GM19372 (cell line): ENCODE measurements at regions not wholly inside any gene's neighbourhood (a gene's known extent, or its start where the extent isn't known, plus 50 kb on each side); places are given as distances from the start of the nearest gene placed in this dataset.
"Not testable (repeated sequence)": the region's sequence is repeated elsewhere in the genome, so short reads cannot be mapped to it uniquely, and the experiment has no call there.

Experiments used
- ATAC-seq: cut with Tn5 transposase; IDR thresholded peaks from one replicate; pipeline ENCODE4 v1.9.1; 2021; ENCODE audit warnings: mild to moderate bottlenecking, low read depth, moderate library complexity; ENCODE audit not compliant: unreplicated experiment

DNA sequence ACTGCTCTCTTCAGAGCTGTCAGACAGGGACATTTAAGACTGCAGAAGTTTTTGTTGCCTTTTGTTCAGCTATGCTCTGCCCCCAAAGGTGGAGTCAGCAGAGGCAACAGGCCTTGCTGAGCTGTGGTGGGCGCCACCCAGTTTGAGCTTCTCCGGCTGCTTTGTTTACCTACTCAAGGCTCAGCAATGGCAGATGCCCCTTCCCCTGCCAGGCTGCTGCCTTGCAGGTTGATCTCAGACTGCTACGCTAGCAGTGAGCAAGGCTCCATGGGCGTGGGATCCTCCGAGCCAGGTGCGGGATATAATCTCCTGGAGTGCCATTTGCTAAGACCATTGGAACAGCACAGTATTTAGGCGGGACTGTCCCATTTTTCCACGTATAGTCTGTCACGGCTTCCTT lies 371.4 kb upstream of the AMOT start:
- ATAC-seq, result no peak

DNA sequence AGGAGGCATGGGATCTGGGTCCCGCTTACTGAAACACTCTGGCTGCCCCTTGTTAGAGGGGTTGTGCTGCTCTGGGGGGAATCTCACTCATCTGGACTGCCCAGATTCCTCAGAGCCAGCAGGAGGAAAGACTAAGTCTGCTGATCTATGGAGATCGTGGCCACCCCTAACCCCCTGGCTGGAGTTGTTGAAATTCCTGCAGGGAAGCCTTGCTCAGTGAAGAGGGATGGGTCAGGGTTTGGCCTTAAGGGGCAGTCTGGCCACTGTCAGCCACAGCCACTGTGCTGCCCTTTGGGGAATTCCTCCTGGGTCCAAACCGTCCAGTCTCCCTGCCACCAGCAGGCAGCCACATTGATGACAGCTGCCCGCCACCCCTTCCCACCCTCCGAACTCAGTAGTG lies 362.0 kb upstream of the AMOT start:
- no peak for ATAC-seq

DNA sequence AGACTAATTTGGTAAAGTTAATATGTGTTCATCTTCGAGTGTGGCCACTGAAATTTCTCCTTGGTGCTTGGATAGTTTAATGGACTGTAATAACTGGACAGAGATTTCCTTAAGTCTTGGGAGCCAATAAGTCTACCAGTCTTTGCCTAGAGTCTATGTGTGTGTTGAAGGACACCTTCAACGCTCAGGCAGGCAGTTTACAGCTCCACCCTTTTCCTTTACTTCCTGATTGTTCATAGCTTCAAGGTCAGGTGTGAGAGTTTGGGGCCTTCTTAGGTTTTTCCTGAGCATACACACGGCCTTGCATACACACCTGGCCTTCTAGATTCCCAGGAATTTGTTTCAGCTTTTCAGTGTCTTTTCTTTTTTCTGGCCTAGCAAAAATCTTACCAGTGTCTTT lies 355.3 kb upstream of the AMOT start:
- no peak for ATAC-seq

DNA sequence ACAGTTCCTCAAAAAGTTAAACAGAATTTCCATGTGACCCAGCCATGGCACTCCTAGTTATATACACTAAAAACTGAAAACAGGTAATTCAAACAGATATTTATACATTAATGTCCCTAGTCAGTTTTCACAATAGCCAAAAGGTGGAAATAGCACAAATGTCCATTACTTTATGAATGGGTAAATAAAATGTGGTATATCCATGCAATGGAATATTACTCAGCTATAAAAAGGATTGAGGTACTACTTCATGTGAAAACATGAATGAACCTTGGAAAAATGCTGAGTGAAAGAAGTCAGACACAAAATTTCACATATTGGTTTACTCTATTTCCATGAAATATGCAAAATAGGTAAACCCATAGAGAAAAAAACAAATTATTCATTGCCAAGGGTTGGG lies 351.8 kb upstream of the AMOT start:
- ATAC-seq, result no peak

GRCh38 chrX:113157496-113157895 lies 316.9 kb upstream of the AMOT start:
- ATAC-seq, result no peak

DNA sequence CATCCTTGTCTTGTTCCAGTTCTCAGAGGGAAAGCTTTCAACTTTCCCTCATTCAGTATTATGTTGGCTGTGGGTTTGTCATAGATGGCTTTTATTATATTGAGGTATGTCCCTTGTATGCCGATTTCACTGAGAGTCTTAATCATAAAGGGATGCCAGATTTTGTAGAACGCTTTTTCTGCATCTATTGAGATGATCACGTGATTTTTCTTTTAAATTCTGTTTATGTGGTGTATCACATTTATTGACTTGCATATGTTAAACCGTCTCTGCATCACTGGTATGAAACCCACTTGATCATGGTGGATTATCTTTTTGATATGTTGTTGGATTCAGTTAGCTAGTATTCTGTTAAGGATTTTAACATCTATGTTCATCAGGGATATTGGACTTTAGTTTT lies 313.7 kb upstream of the AMOT start:
- ATAC-seq, result not testable (repeated sequence)

DNA sequence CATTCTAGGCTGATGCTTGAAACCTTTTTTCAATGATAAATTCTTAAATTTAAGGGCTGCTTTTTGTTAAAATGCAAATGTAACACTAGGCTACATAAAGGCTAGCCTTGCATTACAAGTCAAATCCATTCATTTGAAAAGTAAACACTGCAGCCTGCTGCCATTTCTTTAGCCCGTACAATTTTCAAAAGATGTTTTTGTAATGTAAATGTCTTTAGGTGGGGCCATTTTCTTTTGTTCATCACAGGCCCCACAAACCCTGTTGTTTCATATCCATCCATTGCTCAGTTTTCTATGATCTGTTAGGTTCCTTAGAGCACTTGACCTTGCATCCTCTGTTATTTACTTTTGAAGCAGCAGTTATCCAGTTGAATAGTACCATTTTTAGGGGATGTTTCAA lies 296.2 kb upstream of the AMOT start:
- no peak for ATAC-seq

DNA sequence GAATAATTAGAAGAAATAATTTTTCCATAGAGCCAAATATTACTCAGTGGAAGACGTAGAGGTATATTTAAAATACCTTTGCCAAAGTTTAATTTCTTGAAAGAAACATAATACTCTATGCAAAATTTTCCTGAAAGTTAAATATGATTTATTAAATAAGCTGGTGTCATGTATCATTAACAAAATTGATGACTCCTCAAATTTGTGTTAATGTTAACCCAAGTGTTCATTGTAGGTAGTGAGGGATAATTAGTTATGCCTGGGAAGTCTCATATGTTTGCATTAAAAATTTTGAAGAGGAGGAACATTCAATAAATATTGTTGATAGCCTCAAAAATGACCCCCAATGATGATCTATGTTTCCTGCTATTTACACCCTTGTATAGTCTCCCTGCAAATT lies 292.7 kb upstream of the AMOT start:
- ATAC-seq, result no peak

- ATAC-seq, result no peak
Measured at GRCh38 chrX:113124693-113125092, 284.1 kb upstream of the AMOT start.

GRCh38 chrX:113075521-113075920 lies 234.9 kb upstream of the AMOT start:
- no peak for ATAC-seq

GRCh38 chrX:113059714-113060113 lies 219.1 kb upstream of the AMOT start:
- no peak for ATAC-seq

DNA sequence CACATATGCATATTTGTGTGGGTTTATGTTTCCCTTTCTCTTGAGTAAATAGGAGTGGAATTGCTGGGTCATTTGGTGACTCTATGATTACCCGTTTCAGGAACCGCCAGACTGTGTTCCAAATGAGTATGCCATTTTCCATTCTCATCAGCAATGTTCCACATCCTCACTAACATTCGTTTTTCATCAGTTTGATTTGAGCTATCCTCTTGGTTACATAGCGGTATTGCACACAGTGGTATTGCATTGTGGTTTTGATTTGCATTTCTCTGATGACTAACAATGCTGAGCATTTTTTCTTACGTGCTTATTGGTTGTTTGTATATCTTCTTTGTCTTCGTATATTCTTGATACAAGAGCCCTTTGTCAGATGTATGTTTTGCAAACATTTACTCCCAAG lies 218.0 kb upstream of the AMOT start:
- ATAC-seq, result no peak

- no peak for ATAC-seq
Measured at GRCh38 chrX:113048896-113049295, 208.3 kb upstream of the AMOT start.

- ATAC-seq, result no peak
Measured at GRCh38 chrX:113048480-113048879, 207.8 kb upstream of the AMOT start.

DNA sequence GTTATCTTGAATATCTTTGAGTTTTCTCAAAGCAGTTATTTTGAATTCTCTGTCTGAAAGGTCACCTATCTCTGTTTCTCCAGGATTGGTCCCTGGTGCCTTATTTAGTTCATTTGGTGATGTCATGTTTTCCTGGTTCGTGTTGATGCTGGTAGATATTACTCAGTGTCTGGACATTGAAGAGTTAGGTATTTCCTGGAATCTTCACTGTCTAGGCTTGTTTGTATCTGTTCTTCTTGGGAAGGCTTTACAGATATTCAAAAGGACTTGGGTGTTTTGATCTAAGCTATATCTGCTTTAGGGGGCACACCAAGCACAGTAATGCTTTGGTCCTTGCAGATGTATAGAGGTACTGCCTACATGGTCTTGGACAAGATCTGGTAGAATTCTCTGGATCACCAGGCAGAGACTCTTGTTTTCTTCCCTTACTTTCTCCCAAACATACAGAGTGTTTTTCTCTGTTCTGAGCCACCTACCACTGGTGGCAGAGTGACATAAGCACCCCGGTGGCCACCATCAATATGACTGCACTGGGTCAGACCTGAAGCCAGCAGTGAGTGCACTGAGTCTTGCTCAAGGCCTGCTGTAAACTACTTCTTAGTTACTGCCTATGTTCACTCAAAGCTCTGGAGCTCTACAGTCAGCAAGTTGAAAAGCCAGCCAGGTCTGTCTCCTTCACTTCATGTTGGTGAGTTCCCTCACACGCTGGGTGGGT lies 193.5 kb upstream of the AMOT start:
- no peak for ATAC-seq

- ATAC-seq, result no peak
Measured at GRCh38 chrX:113019958-113020357, 179.3 kb upstream of the AMOT start.

- no peak for ATAC-seq
Measured at GRCh38 chrX:113009837-113010236, 169.2 kb upstream of the AMOT start.

DNA sequence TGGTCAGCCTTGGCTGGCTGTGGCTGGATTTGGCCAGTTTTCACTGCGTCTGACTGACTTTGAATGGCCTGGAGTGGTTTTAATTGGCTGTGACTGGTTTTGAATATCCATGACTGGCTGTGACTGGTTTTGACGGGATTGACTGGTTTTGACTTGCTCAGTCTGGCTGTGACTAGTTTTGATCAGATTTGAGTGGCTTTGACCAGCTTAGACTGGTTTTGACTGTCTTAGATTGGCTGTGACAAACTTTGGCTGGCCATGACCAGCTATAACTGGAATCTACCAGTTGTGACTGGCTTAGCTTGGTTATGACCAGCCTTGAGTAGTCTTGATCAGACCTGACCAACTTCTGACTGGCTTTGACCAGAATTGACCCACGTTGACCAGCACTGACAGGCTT lies 168.4 kb upstream of the AMOT start:
- no peak for ATAC-seq

- ATAC-seq, result no peak
Measured at GRCh38 chrX:113001836-113002235, 161.2 kb upstream of the AMOT start.

GRCh38 chrX:112997991-112998390 lies 157.4 kb upstream of the AMOT start:
- no peak for ATAC-seq

GRCh38 chrX:112991801-112992200 lies 151.2 kb upstream of the AMOT start:
- no peak for ATAC-seq

DNA sequence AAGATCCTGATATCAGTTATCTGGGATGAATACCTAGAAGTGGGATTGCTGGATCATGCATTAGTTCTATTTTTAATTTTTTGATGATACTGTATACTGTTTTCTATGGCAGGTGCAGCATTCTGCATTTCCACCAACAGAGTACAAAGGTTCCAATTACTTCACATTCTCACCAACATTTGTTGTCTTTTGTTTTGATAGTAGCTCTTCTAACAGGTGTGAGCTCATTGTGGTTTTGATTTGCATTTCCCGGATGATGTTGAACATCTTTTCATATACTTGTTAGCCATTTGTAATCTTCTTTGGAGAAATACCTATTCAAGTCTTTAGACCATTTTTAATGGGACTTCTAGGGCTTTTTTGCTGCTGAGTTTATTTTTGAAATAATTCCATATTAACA lies 139.2 kb upstream of the AMOT start:
- no peak for ATAC-seq
